Testis (tissue), 2 donors: ENCODE measurements at regions not wholly inside any gene's neighbourhood (a gene's known extent, or its start where the extent isn't known, plus 50 kb on each side); places are given as distances from the start of the nearest gene placed in this dataset.
"Not testable (repeated sequence)": the region's sequence is repeated elsewhere in the genome, so short reads cannot be mapped to it uniquely, and the experiment has no call there.

Experiments
- DNase-seq: peaks from one replicate; pipeline ENCODE4 v3.0.0-alpha.2; 2019
- H3K27ac ChIP-seq, 2 donors: fragments of 200-600 bp; sonication (generic); one replicate each; pipeline ENCODE4 v1.5.1; 2019
- H3K27me3 ChIP-seq: fragments of 200-600 bp; sonication (generic); one replicate; pipeline ENCODE4 v1.5.1; 2019
- H3K36me3 ChIP-seq: fragments of 200-600 bp; sonication (generic); one replicate; pipeline ENCODE4 v1.5.1; 2017; ENCODE audit warnings: low read depth; ENCODE audit errors: missing control alignments
- H3K4me1 ChIP-seq: fragments of 200-600 bp; sonication (generic); one replicate; pipeline ENCODE4 v1.5.1; 2019
- H3K4me3 ChIP-seq, 2 donors: fragments of 200-600 bp; sonication (generic); one replicate each; pipeline ENCODE4 v1.5.1; 2017 to 2019
- H3K9me3 ChIP-seq: fragments of 200-600 bp; sonication (generic); one replicate; pipeline ENCODE4 v1.5.1; 2017
- CTCF ChIP-seq, 3 experiments: fragments of 450-650 bp in 2 of 3; fragments of 200-600 bp in 1 of 3; sonication (generic) in 1 of 3; IDR thresholded peaks; one replicate each; pipeline ENCODE4 v1.5.1; 2016 to 2019; ENCODE audit warnings: antibody characterized with exemption in 3 of 3, mild to moderate bottlenecking in 2 of 3, moderate library complexity in 1 of 3
- POLR2A ChIP-seq: fragments of 450-650 bp; IDR thresholded peaks from one replicate; pipeline ENCODE4 v1.6.1; 2017; ENCODE audit warnings: antibody characterized with exemption, mild to moderate bottlenecking, moderate library complexity
- WGBS, 2 donors: methylation state at CpG; one replicate each; pipeline ENCODE4 v1.1.5; 2018; 5-methylcytosine and 5-hydroxymethylcytosine counted together
- intact Hi-C: fragments of 100-400 bp; cut with DNase I; formaldehyde crosslinking; loops from one replicate; pipeline ENCODE4 v1.15.1; 2023; ENCODE audit warnings: low total_unique reads

GRCh38 chr5:3460416-3460815, 135.2 kb upstream of the IRX1 start:
- H3K27me3 ChIP-seq: no peaks in the 10 kb centered on the region
- TF ChIP-seq POLR2A (no peak), CTCF (IDR thresholded peaks at IDR 0.05) (no peak)
- no peaks in the 10 kb centered on the region for H3K36me3 ChIP-seq
- no peak overlapping the region for H3K4me3 ChIP-seq
- intact Hi-C loops: no loop called here
- no peak for DNase-seq
- WGBS, 2 donors: 84 to 89% methylated on average over 2 of the region's 2 CpGs
- no peak overlapping the region for H3K27ac ChIP-seq
- no peaks in the 10 kb centered on the region for H3K4me1 ChIP-seq
- no peaks in the 10 kb centered on the region for H3K9me3 ChIP-seq

DNA sequence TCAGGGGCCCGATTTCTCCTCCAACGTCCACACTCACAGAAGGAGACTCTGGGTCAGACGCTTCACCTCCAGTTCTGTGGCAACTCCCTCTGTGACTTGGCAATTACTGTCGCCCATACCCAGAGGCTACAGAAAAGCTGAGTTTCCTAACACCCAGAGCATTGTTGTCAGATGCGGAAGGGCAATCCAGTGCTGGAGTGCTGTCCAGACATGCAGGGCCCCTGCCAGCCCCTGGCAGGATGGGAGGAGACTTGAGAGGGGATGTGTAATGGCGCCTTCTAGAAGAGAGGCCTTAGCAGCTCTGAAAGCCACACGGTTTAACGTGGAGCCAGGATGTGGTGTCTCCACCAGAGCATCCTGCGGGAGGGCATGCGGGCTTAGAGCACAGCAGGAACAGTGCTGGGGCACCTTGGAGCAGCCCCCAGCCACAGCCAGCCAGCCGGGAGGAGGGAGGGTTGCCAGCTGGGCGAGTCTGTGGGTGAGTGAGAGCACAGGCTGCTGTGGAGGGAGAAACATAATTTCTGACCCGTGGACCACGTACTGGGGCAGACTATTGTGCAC, 139.4 kb upstream of the IRX1 start:
- H3K27me3 ChIP-seq: no peaks in the 10 kb centered on the region
- H3K4me3 ChIP-seq: no peak overlapping the region
- no peak for TF ChIP-seq CTCF (IDR thresholded peaks at IDR 0.05)
- no peak for TF ChIP-seq POLR2A
- H3K4me1 ChIP-seq: no peaks in the 10 kb centered on the region
- no peak overlapping the region for H3K27ac ChIP-seq
- no peak for DNase-seq
- intact Hi-C loops: no loop called here
- 77 to 78% methylated on average over 8 to 14 of the region's 14 CpGs for WGBS, 2 donors
- no peaks in the 10 kb centered on the region for H3K36me3 ChIP-seq
- H3K9me3 ChIP-seq: no peaks in the 10 kb centered on the region

- intact Hi-C loops, DNase-seq, H3K27me3 ChIP-seq, H3K36me3 ChIP-seq, H3K4me1 ChIP-seq, H3K27ac ChIP-seq, H3K9me3 ChIP-seq, H3K4me3 ChIP-seq: not testable (repeated sequence)
- 94 to 95% methylated on average over 27 of the region's 27 CpGs for WGBS, 2 donors
Measured at GRCh38 chr5:3454028-3454427, 141.6 kb upstream of the IRX1 start.

DNA sequence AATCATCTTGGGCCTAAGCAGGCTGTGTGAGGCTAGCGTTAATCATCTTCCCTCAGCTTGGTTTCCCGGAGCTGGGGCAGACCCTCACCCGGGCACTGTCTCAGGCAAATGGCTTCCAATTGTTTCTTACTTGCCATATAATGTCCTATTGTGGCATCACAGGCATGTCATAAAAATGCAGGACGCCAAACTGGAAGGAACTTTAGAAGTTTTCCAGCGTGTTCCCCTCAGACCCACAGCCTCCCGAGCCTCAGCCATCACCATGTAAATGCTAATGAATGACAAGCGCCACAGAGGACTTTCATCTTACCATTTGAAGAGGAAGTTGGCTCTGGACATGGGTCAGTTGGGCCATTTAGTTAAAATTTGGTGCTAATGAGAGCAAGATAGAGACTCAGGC, 143.0 kb upstream of the IRX1 start:
- H3K27me3 ChIP-seq: no peaks in the 10 kb centered on the region
- intact Hi-C loops: no loop called here
- no peaks in the 10 kb centered on the region for H3K36me3 ChIP-seq
- H3K27ac ChIP-seq: no peak overlapping the region
- DNase-seq: no peak
- TF ChIP-seq CTCF (IDR thresholded peaks at IDR 0.05) (no peak), POLR2A (no peak)
- H3K9me3 ChIP-seq: no peaks in the 10 kb centered on the region
- 86 to 87% methylated on average over 7 of the region's 7 CpGs for WGBS, 2 donors
- H3K4me1 ChIP-seq: no peaks in the 10 kb centered on the region
- no peak overlapping the region for H3K4me3 ChIP-seq

DNA sequence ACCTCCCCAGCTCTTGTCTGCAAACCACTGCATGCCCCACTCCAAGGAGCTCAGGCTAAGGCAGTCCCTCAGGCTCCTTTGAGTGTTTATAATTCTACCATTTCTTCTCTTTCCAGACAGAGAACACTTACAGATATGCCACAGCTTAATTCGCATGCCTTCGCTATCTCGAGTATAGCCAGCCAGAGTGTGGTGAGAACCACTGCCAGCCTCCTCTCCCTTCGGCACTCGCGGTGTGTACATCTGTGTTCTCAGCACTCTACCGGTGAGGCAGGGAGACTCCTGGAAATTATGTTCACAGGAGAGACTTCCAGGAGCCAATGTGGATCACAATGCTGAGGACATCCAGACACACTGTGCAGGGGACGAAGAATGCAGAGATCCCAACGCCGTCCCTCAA, 143.7 kb upstream of the IRX1 start:
- H3K36me3 ChIP-seq: no peaks in the 10 kb centered on the region
- no peak overlapping the region for H3K4me3 ChIP-seq
- intact Hi-C loops: no loop called here
- H3K27me3 ChIP-seq: no peaks in the 10 kb centered on the region
- DNase-seq: no peak
- TF ChIP-seq CTCF (IDR thresholded peaks at IDR 0.05) (no peak), POLR2A (no peak)
- H3K4me1 ChIP-seq: no peaks in the 10 kb centered on the region
- H3K9me3 ChIP-seq: no peaks in the 10 kb centered on the region
- H3K27ac ChIP-seq: no peak overlapping the region
- WGBS, 2 donors: 87 to 88% methylated on average over 10 of the region's 10 CpGs
